HG03039 (cell line): ENCODE measurements at regions not wholly inside any gene's neighbourhood (a gene's known extent, or its start where the extent isn't known, plus 50 kb on each side); places are given as distances from the start of the nearest gene placed in this dataset.

ENCODE experiments used
- ATAC-seq: cut with Tn5 transposase; IDR thresholded peaks from one replicate; pipeline ENCODE4 v1.9.1; 2021; ENCODE audit warnings: mild to moderate bottlenecking, moderate library complexity; ENCODE audit not compliant: unreplicated experiment

- ATAC-seq: no peak
These were observed 164.7 kb downstream of the LTN1 start for GRCh38 chr21:28828021-28828420.

DNA sequence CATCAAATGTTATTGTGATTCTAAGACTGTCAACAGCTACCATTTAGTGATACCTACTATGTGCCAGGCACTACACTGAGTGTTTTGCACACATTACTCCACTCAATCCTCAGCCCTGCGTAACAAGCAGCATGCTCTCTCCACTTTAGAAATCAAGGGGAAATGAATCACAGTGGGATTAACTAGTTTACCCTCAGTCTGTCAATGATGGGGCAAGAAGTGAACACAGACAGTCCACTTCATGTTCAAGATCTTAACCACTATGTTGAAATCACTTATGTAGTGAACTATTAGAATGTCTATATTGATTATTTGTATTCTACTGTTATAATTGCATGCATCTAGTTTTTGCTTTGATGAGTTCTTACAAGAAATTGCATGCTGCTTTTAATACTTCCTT lies 165.3 kb downstream of the LTN1 start:
- no peak for ATAC-seq

DNA sequence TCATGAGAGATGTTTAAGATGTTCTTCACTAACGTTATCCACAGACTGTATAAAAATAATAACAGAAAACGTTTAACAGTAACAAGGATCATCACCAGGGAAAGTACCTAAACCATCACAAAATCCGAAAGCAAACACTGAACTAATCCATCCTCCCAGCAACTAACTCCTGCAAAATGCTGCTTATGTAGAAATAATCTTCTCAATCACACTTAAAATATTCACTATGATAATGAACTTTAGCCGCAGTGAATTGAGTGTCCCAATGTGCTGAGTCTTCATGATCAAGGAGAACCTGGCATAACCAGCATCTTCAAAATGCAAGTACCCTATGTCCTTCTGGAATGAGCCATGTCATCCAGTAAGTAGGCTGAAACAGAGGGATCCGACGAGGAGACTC lies 166.1 kb downstream of the LTN1 start:
- ATAC-seq: no peak

- no peak for ATAC-seq
These were observed 166.7 kb downstream of the LTN1 start for GRCh38 chr21:28826021-28826420.

- no peak for ATAC-seq
These were observed 169.2 kb downstream of the LTN1 start for GRCh38 chr21:28823429-28823828.

DNA sequence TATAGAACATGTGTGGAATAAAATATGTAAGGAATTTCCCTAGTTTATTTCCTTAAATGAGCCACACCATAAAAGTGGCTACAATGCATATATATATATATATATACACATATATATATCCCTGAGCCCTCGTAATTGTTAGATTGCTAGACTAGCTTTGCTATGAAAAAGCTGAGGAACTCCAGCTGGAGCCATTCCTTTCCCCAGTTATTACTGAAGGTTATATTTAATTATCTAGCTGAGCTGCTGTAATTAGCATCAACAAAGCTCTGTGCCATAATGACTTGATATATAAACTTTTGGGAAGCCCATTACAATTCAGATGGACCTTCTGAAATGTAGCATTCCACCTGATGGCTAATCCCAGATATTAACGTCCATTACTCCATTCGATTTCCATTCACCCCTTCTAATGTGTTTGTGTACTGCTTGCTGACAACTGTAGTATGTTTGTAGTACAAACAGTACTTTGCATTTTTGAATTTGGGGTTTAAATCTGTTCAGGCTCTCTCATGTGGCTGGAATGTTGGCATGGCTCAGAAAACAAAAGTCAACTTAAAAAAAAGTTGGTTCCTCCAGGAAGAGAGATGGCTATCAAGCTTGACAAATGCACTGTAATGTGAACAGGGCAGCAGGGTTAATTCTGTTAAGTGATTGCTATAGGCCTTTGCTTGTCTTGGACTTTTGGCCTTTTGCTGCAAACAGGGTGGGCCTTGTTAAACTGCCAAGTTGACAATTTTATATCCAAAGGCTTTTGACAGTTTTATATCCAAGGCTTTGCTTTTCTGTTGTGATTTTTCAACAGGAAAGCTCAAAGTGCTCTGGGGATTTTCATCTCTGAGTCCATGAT lies 170.0 kb downstream of the LTN1 start:
- no peak for ATAC-seq

DNA sequence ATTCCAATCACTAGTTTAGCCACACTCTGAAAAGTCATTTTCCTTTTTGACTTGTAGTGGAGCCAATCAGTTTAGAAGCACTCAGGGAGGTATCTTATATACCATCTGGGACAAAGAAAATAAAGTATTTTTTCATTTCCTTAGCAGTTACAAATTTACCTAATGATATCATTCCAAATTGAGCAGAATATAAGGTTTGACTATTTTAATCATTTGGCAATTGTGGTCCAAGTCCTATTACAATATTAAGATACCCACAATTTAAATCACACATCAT lies 170.6 kb downstream of the LTN1 start:
- ATAC-seq: no peak

DNA sequence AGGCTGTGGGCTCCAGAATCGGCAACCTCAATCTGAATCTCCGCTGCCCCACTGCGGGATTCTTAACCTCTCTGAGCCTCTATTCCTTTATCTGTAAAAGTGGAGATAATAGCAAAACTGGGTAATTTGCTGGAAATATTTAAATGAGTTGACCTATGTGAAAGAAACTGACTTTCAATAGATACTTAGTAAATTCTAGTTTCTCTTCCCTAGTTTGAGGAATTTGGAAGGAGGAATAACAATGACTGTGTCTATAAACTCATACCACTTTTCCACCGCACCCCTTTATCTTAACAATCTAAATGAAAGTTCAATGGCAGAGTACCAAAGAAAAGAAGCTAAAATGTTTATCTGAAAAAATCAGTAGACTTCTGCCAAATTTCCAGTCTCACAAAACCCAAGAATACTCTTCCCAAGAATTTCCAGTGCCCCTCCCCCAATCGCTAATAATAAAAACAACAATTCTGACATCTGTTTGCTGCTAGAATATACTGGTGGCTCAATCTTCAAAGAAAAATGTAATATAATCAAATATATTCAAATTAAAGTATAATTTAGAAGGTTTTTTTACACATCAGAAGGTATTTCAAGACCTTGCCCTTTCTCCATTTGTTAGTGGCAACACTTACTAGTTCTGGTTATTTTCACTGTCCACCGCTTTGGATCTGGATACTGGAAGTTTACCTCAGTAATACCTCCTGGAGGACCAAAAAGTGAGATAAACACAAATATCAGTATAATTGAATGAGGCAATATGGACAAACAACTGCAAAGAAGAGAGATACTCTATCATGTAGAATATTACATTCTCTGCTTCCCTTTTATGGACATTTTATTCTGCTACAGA lies 171.2 kb downstream of the LTN1 start:
- ATAC-seq: no peak

DNA sequence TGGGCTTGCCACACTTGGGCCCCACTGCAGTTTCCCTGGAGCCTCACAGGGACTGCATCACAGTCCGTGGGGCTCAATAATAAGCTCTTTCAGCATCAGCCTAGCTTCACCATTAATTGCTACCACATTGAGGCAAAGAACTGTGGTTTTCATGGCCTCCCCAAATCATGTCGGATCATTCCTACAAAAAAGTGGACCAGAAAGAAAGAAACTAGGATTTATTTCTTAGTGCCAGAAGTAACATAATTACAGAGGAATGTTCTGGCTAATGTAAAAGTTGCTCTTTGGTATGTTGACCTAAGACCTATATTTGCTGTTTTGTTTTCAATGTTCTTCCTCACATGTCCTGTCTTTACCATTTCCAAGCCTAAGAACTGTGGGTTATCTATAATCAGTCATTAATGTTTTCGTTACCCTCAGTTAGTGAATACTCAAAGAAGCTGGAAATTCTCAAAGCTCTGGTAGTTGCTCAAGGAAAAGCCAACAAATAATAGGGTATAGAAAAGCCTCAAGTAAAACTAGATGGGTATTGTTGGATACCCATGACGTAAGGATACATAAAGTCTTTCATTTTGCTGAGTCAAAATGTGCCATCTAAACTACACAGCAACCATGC lies 173.9 kb downstream of the LTN1 start:
- ATAC-seq: no peak

DNA sequence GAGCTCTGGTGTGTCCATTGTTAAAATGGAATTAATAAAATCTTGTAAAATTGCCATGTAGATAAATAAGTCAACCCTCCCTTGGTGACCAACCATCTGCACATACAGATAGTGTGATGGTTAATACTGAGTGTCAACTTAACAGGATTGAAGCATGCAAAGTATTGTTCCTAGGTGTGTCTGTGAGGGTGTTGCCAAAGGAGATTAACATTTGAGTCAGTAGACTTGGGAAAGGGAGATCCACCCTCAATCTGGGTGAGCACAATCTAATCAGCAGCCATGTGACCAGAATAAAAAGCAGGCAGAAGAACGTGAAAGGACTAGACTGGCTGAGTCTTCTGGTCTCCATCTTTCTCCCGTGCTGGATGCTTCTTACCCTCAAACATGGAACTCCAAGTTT lies 174.8 kb downstream of the LTN1 start:
- ATAC-seq: no peak

DNA sequence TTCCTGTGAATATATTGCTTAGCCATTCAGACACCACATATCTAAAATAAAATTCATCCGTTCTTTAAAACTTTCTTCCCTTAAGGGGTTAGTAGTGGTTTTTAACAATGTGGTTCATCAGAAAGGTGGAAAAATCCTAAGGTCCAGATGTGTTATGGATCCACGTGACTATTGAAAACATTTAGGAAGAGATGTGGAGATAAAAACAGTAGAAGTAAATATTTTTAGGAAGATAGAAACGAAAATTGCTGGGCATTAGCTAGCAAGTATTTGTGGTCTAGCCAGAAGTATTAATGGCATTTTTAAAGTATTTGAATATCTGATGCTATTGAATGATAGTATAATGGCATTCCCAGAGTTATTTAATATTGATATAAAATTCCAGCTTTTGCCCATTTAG lies 180.8 kb downstream of the LTN1 start:
- ATAC-seq: no peak

DNA sequence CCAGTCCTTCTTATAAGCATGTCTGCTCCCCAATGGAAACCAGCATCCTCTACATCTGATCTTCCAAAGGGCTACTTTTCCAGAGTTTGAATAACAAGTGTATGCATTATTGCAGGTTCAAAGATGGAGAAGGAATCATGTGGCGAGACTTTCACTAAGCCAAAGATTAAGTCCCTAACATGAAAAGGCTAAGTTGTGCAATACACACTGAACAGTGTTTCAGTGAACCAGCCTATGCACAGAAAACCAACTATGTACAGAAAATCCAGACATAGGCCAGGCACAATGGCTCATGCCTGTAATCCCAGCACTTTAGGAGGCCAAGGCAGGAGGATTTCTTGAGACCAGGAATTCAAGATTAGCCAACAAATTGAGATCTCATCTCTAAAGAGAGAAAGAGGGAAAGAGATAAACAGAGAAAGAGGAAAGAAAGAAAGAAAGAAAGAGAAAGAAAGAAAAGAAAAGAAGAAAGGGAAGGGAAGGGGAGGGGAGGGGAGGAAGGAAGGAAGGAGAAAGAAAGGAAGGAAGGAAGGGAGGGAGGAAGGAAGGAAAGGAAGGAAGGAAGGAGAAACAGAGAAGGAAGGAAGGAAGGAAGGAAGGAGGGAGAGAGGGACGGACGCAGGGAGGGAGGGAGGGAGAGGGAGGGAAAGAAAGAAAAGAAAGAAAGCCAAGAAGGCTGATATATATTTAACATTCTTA lies 181.7 kb downstream of the LTN1 start:
- ATAC-seq: no peak

GRCh38 chr21:28805885-28806284 lies 186.8 kb downstream of the LTN1 start:
- no peak for ATAC-seq

GRCh38 chr21:28804089-28804670 lies 188.5 kb downstream of the LTN1 start:
- no peak for ATAC-seq

DNA sequence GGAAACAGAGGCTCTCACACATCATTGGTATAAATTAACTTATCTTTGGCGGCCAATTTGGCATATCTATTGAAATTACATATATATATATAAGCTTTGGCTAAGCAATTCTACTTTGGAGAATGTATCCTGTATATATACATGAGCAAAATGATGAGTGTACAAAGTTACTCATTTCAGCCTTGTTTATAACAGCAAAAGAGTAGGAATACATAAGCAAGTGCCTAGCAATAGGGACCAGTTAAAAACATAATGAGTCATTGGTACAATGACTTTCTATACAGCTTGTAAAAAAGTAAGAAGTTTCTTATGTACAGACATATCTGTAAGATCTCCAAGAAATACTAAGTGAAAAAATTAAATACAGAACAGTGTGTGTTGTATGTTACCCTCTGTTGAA lies 190.8 kb downstream of the LTN1 start:
- no peak for ATAC-seq

DNA sequence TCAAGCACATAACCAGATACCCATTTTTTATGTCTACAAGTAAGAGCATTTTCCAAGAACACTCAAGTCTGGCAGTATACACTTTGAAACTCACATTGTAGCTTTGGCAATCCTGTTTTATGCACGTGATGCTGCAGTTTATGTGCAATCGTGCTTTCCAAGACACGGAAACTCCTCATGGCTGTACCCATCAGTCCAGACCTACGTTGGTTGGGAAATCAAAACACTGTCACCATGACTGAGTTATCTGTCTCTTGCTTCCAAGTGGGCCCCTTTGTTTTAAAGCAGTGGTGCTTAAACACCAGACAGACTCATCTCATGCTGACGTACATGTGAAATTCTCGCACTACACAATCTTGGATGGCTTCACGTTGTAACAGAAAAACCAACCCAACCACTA lies 192.8 kb downstream of the LTN1 start:
- ATAC-seq: no peak

GRCh38 chr21:28798798-28799197 lies 193.9 kb downstream of the LTN1 start:
- ATAC-seq: no peak

GRCh38 chr21:28795251-28795650 lies 197.4 kb downstream of the LTN1 start:
- ATAC-seq: no peak

DNA sequence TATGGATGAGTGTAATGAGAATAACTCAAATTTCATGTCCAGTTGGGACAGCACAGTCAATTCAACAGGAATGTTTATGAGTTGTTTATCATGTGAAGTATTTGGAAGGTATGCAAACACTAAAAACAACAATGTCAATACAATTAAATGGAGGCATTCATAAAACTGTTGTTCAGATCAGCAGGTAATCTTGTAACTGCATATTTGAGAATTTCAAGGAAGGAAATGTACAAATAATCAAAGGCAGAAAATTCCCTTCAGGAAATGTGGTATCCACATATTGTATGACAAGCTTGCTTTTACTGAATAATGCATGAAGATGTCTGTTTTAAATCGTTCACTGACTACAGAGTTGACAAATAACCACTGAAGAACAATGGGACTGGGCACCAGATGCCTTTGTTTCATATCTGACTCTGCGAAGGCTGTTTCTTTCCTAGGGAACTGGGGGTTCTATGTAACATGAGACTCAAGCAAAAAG lies 198.3 kb downstream of the LTN1 start:
- ATAC-seq: no peak

- ATAC-seq: no peak
These were observed 199.6 kb downstream of the LTN1 start for GRCh38 chr21:28793043-28793442.
